HS-27A (cell line): ENCODE measurements at regions not wholly inside any gene's neighbourhood (a gene's known extent, or its start where the extent isn't known, plus 50 kb on each side); places are given as distances from the start of the nearest gene placed in this dataset.

Experiments used
- DNase-seq: peaks from one replicate; pipeline ENCODE4 v3.0.0-alpha.2; 2012; ENCODE audit warnings: low read depth, missing footprints

DNA sequence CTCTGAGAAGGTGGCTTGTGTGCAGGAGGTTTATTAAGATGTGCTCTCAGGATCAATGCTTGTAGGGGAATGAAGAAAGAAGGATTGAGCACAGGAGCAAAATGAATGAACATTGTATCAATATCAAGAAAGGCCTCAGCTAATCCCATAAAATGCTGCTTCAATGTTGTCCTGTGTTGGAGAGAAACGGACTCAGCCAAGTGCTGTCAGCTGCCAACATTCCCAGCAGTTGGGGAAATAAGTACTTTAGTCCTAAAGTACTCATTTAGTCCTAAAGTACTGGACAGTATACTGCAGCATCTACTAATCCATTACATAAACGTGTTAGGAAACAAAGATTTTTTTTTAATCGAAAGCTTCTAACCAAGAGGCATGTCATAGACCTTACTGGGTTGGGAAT, 255.9 kb downstream of the SEC23A start:
- no peak for DNase-seq

DNA sequence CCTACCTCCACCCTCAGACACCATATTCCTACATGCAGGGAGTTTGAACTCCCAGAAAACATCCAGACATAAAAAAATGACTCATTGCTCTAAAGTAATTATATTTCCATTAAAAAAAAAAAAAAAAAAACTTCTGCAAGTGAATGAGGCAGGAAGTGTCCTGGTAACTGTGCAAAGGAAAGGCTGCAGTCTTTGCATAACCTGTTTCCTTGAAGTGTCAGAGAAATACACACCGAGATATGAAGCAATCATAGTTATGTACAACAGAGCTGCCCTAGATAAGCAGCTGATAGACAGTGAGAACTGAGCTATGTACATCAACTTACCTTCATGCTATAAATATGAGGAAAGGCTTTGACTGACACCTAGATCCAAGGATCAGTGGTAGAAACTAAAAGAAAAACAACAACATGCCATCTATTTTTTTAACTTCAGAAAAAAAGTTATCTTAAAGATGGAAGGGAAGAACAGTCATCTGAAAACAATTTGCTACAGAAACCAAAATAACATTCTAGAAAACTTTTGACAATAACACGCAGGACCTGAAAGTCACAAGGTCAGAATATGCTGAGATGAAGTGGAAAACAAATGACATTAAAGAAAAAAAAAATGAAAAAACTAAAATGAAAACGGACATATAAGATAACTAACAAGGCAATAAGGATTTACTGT, 263.2 kb downstream of the SEC23A start:
- peak; percentile 20 for DNase-seq

- DNase-seq = no peak
Observed at GRCh38 chr14:38838979-38839323, 264.1 kb downstream of the SEC23A start.

DNA sequence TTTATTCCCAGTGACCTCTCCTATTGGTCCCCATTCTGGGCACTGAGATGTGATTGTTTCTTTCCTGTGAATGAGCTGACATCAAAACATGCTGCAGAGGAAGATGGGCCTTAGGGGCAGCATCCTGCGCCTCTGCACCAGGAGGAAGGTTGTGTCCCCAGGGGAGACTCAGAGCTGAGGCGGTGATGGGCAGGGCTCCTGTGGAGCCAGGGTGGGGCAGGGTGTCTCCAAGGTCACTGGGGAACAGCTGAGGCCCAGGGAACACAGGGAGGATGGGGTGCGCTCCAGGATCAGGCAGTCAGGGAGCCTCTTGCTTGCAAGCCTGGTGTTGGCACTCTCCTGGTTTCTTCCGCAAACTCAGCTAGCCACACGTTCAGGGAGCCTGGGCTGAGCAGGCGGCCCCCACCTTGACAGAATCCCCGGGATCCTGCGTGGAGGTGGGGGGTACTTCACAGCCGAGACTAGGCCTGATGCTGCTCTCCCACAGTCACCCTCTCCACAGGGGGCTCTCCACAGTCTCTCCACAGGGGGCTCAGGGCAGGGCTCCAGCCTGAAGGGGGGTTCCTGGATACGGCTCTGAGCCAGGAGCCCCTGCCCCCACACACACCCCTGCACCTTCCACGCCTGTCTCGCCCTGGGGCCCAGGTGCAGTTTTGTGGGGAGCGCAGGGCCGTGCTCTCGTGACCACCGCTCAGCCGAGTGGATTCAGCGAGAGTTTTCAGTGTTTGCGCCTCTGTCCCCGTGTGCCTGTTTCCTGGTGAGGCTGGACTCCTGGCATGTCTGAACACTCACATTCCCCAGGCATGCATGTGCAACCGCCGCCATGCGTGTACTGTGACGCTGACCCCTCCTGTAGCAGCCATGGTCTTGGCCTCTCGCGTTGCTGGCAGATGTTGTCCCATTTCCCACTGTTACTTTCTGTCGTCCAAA, 264.7 kb downstream of the SEC23A start:
- no peak for DNase-seq

GRCh38 chr14:38837343-38838048, 265.5 kb downstream of the SEC23A start:
- no peak for DNase-seq

DNA sequence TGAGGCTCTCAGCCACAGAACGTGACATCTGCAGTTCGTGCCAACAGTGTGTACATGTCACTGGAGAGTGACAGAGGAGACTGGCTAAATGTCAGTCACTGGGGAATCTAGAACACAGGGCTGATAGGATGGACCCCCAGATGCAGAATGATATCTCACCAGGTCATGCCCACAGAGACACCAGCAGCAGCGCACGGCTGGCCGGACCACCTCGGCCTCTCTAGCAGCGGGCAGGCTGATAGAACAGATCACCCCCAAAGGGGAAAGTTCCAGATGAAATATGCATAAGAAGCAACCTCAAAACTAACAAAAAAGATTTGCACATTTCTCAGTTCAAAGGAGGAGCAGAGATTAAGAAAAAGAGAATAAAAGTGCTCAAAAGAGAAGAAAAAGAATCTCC, 266.5 kb downstream of the SEC23A start:
- no peak for DNase-seq

GRCh38 chr14:38835874-38836273, 267.2 kb downstream of the SEC23A start:
- no peak for DNase-seq

DNA sequence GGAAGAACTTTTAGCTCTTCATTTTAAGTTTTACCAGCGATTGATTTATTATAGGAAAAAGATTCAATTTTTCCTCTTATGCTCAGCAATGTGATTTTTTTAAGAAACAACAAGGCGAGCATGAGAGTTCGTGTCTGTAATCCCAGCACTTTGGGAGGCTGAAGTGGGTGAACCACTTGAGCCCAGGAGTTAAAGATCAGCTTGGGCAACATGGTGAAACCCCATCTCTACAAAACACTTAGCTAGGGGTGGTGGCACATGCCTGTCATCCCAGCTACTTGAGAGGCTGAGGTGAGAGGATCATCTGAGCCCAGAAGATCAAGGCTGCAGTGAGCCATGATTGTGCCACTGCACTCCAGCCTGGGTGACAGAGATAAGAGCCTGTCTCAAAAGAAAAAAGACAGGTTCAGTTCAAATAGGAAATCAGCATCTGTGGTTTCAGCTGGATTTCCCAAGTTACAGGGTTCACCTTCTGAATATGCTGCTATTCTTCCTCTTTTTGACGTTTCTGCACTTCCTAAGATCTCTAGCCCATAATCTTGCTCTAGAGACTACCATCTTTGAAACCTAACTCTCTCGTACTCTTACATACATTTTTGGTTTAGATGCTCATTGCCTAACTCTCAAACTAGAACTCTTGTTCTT, 274.7 kb downstream of the SEC23A start:
- DNase-seq = no peak

DNA sequence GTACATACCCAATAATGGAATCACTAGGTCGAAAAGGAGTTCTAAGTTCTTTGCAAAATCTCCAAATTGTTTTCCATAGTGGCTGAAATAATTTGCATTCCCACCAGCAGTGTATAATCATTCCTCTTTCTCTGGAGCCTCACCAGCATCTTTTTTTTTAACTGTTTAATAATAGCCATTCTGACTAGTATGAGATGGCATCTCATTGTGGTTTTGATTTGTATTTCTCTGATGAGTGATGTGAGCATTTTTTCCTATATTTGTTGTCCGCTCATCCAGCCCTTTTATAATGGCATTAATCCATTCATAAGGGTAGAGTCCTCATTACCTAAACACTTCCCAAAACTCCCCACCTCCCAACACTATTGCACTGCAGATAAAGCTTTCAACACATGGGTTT, 278.3 kb downstream of the SEC23A start:
- DNase-seq = no peak

DNA sequence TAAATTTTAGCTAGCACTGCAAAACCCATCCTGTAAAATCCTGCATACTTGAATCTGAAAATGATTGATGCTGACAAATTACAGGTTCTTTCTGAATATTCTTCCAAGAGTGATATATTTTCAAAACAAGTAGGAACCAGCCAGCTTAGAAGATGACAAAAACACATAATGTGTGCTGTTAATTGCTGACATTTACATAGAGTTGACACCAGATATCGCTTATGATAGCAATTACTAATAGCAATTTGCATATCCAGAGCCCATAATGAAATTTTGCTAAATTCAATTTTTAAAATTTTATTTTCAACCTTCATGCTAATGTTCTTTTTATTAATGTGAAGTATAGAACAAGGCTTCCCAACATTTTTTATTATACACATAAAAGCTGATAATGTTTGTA, 284.5 kb downstream of the SEC23A start:
- DNase-seq = no peak

- DNase-seq = no peak
Observed at GRCh38 chr14:38808734-38809455, 294.1 kb downstream of the SEC23A start.

GRCh38 chr14:38799671-38800070, 303.4 kb downstream of the SEC23A start:
- no peak for DNase-seq

- DNase-seq = no peak
Observed at GRCh38 chr14:38794677-38795076, 308.4 kb downstream of the SEC23A start.

- no peak for DNase-seq
Observed at GRCh38 chr14:38791862-38792261, 311.2 kb downstream of the SEC23A start.

DNA sequence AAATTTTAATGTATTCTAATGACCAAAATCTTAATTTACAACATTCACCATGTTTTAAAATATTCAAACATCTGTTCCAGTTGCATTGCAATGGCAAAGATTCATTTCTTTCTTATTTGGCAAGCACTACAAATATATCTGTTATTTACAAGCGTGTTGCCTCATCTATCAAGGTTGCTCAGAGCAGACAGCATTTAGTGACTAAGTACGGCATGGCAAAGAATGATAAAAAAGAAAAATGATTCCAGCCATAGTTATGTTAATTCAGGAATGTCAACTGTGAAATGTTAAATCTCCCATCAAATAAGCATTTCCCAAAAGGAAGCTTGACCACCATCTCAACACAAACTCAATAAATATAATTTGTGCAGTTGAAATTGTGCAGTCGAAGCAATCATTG, 312.1 kb downstream of the SEC23A start:
- no peak for DNase-seq

GRCh38 chr14:38789805-38790204, 313.2 kb downstream of the SEC23A start:
- no peak for DNase-seq

- no peak for DNase-seq
Observed at GRCh38 chr14:38788060-38788459, 315.0 kb downstream of the SEC23A start.

GRCh38 chr14:38786921-38787320, 316.1 kb downstream of the SEC23A start:
- DNase-seq = no peak

DNA sequence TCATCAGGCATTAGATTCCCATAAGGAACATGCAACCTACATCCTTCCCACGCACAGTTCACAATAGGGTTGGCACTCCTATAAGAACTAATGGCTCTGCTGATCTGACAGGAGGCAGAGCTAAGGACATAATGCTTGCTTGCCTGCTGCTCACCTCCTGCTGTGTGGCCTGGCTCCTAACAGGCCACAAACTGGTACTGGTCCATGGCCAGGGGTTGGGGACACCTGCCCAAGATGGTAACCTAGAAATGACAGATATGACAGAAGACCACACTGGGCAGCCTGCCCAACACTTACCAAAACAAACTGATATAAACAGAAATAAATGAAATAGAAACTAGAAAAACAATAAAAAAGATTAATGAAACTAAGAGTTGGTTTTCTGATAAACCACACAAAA, 325.6 kb downstream of the SEC23A start:
- DNase-seq = no peak

DNA sequence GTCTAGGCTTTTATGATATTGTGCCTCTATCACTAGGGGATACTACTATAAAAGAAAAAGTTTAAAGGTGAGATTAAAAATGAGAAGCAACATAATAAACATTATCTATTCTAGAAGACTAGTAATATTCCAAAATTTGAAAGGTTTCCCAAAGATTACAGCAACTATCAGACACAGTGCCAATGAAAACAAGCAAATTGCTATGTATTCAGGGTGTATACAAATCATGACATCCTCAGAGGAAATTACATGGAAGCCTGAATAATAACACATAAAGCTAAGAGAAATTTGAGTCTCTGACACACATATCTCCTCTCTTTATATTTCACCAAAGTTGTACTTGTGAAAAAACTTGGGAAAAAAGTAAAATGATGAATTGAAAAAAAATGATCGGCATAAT, 327.0 kb downstream of the SEC23A start:
- DNase-seq = no peak

- no peak for DNase-seq
Observed at GRCh38 chr14:38774162-38774561, 328.9 kb downstream of the SEC23A start.

- no peak for DNase-seq
Observed at GRCh38 chr14:38770251-38770650, 332.8 kb downstream of the SEC23A start.
